Activated CD8-positive, alpha-beta T cell treated with anti-CD3 and anti-CD28 coated beads for 36 hours (primary cell): ENCODE measurements at regions not wholly inside any gene's neighbourhood (a gene's known extent, or its start where the extent isn't known, plus 50 kb on each side); places are given as distances from the start of the nearest gene placed in this dataset.

ENCODE experiments used
- ATAC-seq: fragments of 200-7000 bp; cut with Tn5 transposase; one replicate; pipeline ENCODE4 v1.10.0; 2021; ENCODE audit warnings: mild to moderate bottlenecking, moderate library complexity
- CTCF ChIA-PET: fragments of 350-600 bp; sonication (Branson Sonifier 250); formaldehyde crosslinking; loops from one replicate; lab custom pipeline; 2021; ENCODE audit warnings: antibody characterized with exemption; lab: Charles Lee
- POLR2A ChIA-PET: fragments of 350-600 bp; sonication (Branson Sonifier 250); formaldehyde crosslinking; loops from one replicate; lab custom pipeline; 2021; ENCODE audit warnings: antibody characterized with exemption; lab: Charles Lee
- DNase-seq: peaks from one replicate; pipeline ENCODE4 v3.0.0-alpha.2; 2020
- H3K27ac Mint-ChIP-seq: one replicate; pipeline ENCODE4 v1.8.0; 2021; ENCODE audit warnings: mild to moderate bottlenecking, mixed read lengths
- H3K27me3 Mint-ChIP-seq: one replicate; pipeline ENCODE4 v1.8.0; 2021; ENCODE audit warnings: mixed read lengths
- H3K36me3 Mint-ChIP-seq: one replicate; pipeline ENCODE4 v1.8.0; 2021; ENCODE audit warnings: low read depth, mixed read lengths
- H3K4me1 Mint-ChIP-seq: one replicate; pipeline ENCODE4 v1.8.0; 2021; ENCODE audit warnings: low read depth, mixed read lengths
- H3K4me3 Mint-ChIP-seq: one replicate; pipeline ENCODE4 v1.8.0; 2021; ENCODE audit warnings: mild to moderate bottlenecking, moderate library complexity, mixed read lengths
- H3K9me3 Mint-ChIP-seq: one replicate; pipeline ENCODE4 v1.8.0; 2021; ENCODE audit warnings: mixed read lengths
- CTCF ChIP-seq: fragments of 200-600 bp; IDR thresholded peaks from one replicate; pipeline ENCODE4 v1.8.0; 2022; ENCODE audit warnings: antibody characterized with exemption, mild to moderate bottlenecking
- intact Hi-C: fragments of 100-400 bp; cut with micrococcal nuclease; formaldehyde crosslinking; loops from one replicate; pipeline ENCODE4 v1.10.0; 2022

GRCh38 chr6:132147530-132148011 lies 196.4 kb upstream of the CCN2 start:
- Mint-ChIP-seq H3K27ac (no peak overlapping the region), H3K4me3 (no peak overlapping the region), H3K4me1 (no peaks in the 10 kb centered on the region), H3K27me3 (no peaks in the 10 kb centered on the region), H3K36me3 (no peaks in the 10 kb centered on the region), H3K9me3 (no peaks in the 10 kb centered on the region)
- no peak for ATAC-seq
- DNase-seq = no peak
- POLR2A ChIA-PET = no interaction called here
- intact Hi-C loops = no loop called here
- no peak for TF ChIP-seq CTCF
- CTCF ChIA-PET = interaction anchor here (2.1 kb wide), 1 partner anchor 232 kb away, joined by 6 read pairs; no protein-coding TSS in a partner anchor

GRCh38 chr6:132144456-132144855 lies 193.3 kb upstream of the CCN2 start:
- no peaks in the 10 kb centered on the region for H3K4me1 Mint-ChIP-seq
- no peak for TF ChIP-seq CTCF
- no peak overlapping the region for H3K4me3 Mint-ChIP-seq
- DNase-seq (no peak), ATAC-seq (no peak)
- no peaks in the 10 kb centered on the region for H3K27me3 Mint-ChIP-seq
- no peak overlapping the region for H3K27ac Mint-ChIP-seq
- intact Hi-C loops = no loop called here
- H3K36me3 Mint-ChIP-seq = no peaks in the 10 kb centered on the region
- H3K9me3 Mint-ChIP-seq = no peaks in the 10 kb centered on the region
- POLR2A ChIA-PET = no interaction called here
- CTCF ChIA-PET = no interaction called here

- DNase-seq (no peak), ATAC-seq (no peak)
- Mint-ChIP-seq H3K27ac (no peak overlapping the region), H3K4me3 (no peak overlapping the region), H3K36me3 (no peaks in the 10 kb centered on the region), H3K27me3 (no peaks in the 10 kb centered on the region), H3K9me3 (no peaks in the 10 kb centered on the region), H3K4me1 (no peaks in the 10 kb centered on the region)
- TF ChIP-seq CTCF = no peak
- ChIA-PET CTCF (interaction anchor here (1.6 kb wide), 1 partner anchor 221 kb away, joined by 4 read pairs; no protein-coding TSS in a partner anchor), POLR2A (no interaction called here)
- intact Hi-C loops = no loop called here
Observed at GRCh38 chr6:132143258-132143657, 192.1 kb upstream of the CCN2 start.

- H3K27ac Mint-ChIP-seq = no peak overlapping the region
- no peak for DNase-seq
- no peaks in the 10 kb centered on the region for H3K4me1 Mint-ChIP-seq
- H3K27me3 Mint-ChIP-seq = no peaks in the 10 kb centered on the region
- no peaks in the 10 kb centered on the region for H3K9me3 Mint-ChIP-seq
- H3K36me3 Mint-ChIP-seq = no peaks in the 10 kb centered on the region
- intact Hi-C loops = no loop called here
- ChIA-PET POLR2A (no interaction called here), CTCF (interaction anchor here (1.6 kb wide), 1 partner anchor 220 kb away, joined by 4 read pairs; no protein-coding TSS in a partner anchor)
- no peak for TF ChIP-seq CTCF
- no peak overlapping the region for H3K4me3 Mint-ChIP-seq
- ATAC-seq = no peak
Observed at GRCh38 chr6:132142768-132143167, 191.6 kb upstream of the CCN2 start.

- Mint-ChIP-seq H3K4me3 (no peak overlapping the region), H3K36me3 (no peaks in the 10 kb centered on the region), H3K27me3 (no peaks in the 10 kb centered on the region), H3K9me3 (no peaks in the 10 kb centered on the region), H3K27ac (no peak overlapping the region), H3K4me1 (no peaks in the 10 kb centered on the region)
- TF ChIP-seq CTCF = no peak
- ChIA-PET POLR2A (no interaction called here), CTCF (interaction anchor here (1.6 kb wide), 1 partner anchor 220 kb away, joined by 4 read pairs; no protein-coding TSS in a partner anchor)
- intact Hi-C loops = no loop called here
- no peak for DNase-seq
- no peak for ATAC-seq
Observed at GRCh38 chr6:132142308-132142707, 191.1 kb upstream of the CCN2 start.
